Type B pancreatic cell (in vitro differentiated cells): ENCODE measurements at regions not wholly inside any gene's neighbourhood (a gene's known extent, or its start where the extent isn't known, plus 50 kb on each side); places are given as distances from the start of the nearest gene placed in this dataset.

Source experiments
- DNase-seq: peaks from one replicate; pipeline ENCODE4 v3.0.0; 2021; ENCODE audit warnings: mixed read lengths; ENCODE audit not compliant: unreplicated experiment; ENCODE audit errors: extremely low spot score
- H3K27ac Mint-ChIP-seq: 2 replicates; pipeline ENCODE4 v1.8.0; 2021; ENCODE audit warnings: mild to moderate bottlenecking, mixed read lengths
- H3K27me3 Mint-ChIP-seq: 2 replicates; pipeline ENCODE4 v1.8.0; 2021; ENCODE audit warnings: mixed read lengths
- H3K36me3 Mint-ChIP-seq: 2 replicates; pipeline ENCODE4 v1.8.0; 2021; ENCODE audit warnings: mixed read lengths
- H3K4me1 Mint-ChIP-seq: one replicate; pipeline ENCODE4 v1.8.0; 2021; ENCODE audit warnings: mixed read lengths; ENCODE audit not compliant: unreplicated experiment
- H3K4me3 Mint-ChIP-seq: 2 replicates; pipeline ENCODE4 v1.8.0; 2021; ENCODE audit warnings: mild to moderate bottlenecking, mixed read lengths
- H3K9me3 Mint-ChIP-seq: 2 replicates; pipeline ENCODE4 v1.8.0; 2021; ENCODE audit warnings: mixed read lengths
- CTCF ChIP-seq: fragments of 200-600 bp; sonication (generic); conservative IDR thresholded peaks from 2 replicates; pipeline ENCODE4 v1.5.0; 2021; ENCODE audit warnings: antibody characterized with exemption, mild to moderate bottlenecking

- no peak for DNase-seq
- Mint-ChIP-seq H3K36me3 (no peaks in the 10 kb centered on the region), H3K9me3 (peaks cover 5% of the 10 kb centered on the region), H3K27me3 (no peaks in the 10 kb centered on the region), H3K4me1 (no peaks in the 10 kb centered on the region), H3K4me3 (no peak overlapping the region), H3K27ac (no peak overlapping the region)
- TF ChIP-seq CTCF: no peak
These were observed 264.7 kb upstream of the ZRANB2 start for GRCh38 chr1:71345491-71345890.

GRCh38 chr1:71343686-71344416 lies 263.0 kb upstream of the ZRANB2 start:
- Mint-ChIP-seq H3K4me1 (no peaks in the 10 kb centered on the region), H3K36me3 (no peaks in the 10 kb centered on the region), H3K27me3 (no peaks in the 10 kb centered on the region), H3K9me3 (peaks cover 5% of the 10 kb centered on the region), H3K27ac (no peak overlapping the region), H3K4me3 (no peak overlapping the region)
- TF ChIP-seq CTCF: no peak
- no peak for DNase-seq

- Mint-ChIP-seq H3K9me3 (peaks cover 5% of the 10 kb centered on the region), H3K4me1 (no peaks in the 10 kb centered on the region), H3K36me3 (no peaks in the 10 kb centered on the region), H3K27me3 (no peaks in the 10 kb centered on the region), H3K27ac (no peak overlapping the region), H3K4me3 (no peak overlapping the region)
- no peak for TF ChIP-seq CTCF
- no peak for DNase-seq
These were observed 258.4 kb upstream of the ZRANB2 start for GRCh38 chr1:71339238-71339637.

- Mint-ChIP-seq H3K27me3 (no peaks in the 10 kb centered on the region), H3K9me3 (peaks cover 6% of the 10 kb centered on the region)
These were observed 250.2 kb upstream of the ZRANB2 start for GRCh38 chr1:71330991-71331390.

GRCh38 chr1:71324671-71325267 lies 243.9 kb upstream of the ZRANB2 start:
- no peaks in the 10 kb centered on the region for H3K4me1 Mint-ChIP-seq
- DNase-seq: no peak
- H3K36me3 Mint-ChIP-seq: no peaks in the 10 kb centered on the region
- no peak for TF ChIP-seq CTCF
- H3K9me3 Mint-ChIP-seq: peaks cover 11% of the 10 kb centered on the region
- no peak overlapping the region for H3K4me3 Mint-ChIP-seq
- no peak overlapping the region for H3K27ac Mint-ChIP-seq
- H3K27me3 Mint-ChIP-seq: no peaks in the 10 kb centered on the region

More at GRCh38 chr1:71330991-71331390, 250.2 kb upstream of the ZRANB2 start:
- DNase-seq: no peak
- Mint-ChIP-seq H3K27ac (no peak overlapping the region), H3K36me3 (no peaks in the 10 kb centered on the region), H3K4me3 (no peak overlapping the region), H3K4me1 (no peaks in the 10 kb centered on the region)
- TF ChIP-seq CTCF: no peak
